Calu3 (cell line): ENCODE measurements at regions not wholly inside any gene's neighbourhood (a gene's known extent, or its start where the extent isn't known, plus 50 kb on each side); places are given as distances from the start of the nearest gene placed in this dataset.

ENCODE experiments used
- BruUV-seq: library from RNA; stranded (reverse); fragments of 400-500 nt; replicated peaks from 2 replicates; lab custom pipeline; 2021; lab: Mats Ljungman, UMichigan
- CTCF ChIA-PET: fragments of 300-600 bp; sonication (Branson Sonifier 250); formaldehyde crosslinking; loops from one replicate; lab custom pipeline; 2022; ENCODE audit warnings: antibody characterized with exemption; lab: Charles Lee
- DNase-seq: peaks from one replicate; pipeline ENCODE4 v3.0.0; 2022
- H3K27ac Mint-ChIP-seq: one replicate; pipeline ENCODE4 v1.8.0; 2022; ENCODE audit warnings: mixed read lengths; ENCODE audit not compliant: unreplicated experiment
- H3K27me3 Mint-ChIP-seq: one replicate; pipeline ENCODE4 v1.8.0; 2022; ENCODE audit warnings: mixed read lengths; ENCODE audit not compliant: unreplicated experiment
- H3K36me3 Mint-ChIP-seq: one replicate; pipeline ENCODE4 v1.8.0; 2022; ENCODE audit warnings: mild to moderate bottlenecking, moderate library complexity, mixed read lengths; ENCODE audit not compliant: insufficient read depth, unreplicated experiment
- H3K4me1 Mint-ChIP-seq: one replicate; pipeline ENCODE4 v1.8.0; 2022; ENCODE audit warnings: mild to moderate bottlenecking, low read depth, mixed read lengths; ENCODE audit not compliant: unreplicated experiment
- H3K4me3 Mint-ChIP-seq: one replicate; pipeline ENCODE4 v1.8.0; 2022; ENCODE audit warnings: mild to moderate bottlenecking, low read depth, moderate library complexity, mixed read lengths; ENCODE audit not compliant: unreplicated experiment
- H3K9me3 Mint-ChIP-seq: one replicate; pipeline ENCODE4 v1.8.0; 2022; ENCODE audit warnings: low read depth, mixed read lengths; ENCODE audit not compliant: unreplicated experiment
- intact Hi-C: fragments of 100-400 bp; cut with micrococcal nuclease; formaldehyde crosslinking; loops from one replicate; pipeline ENCODE4 v1.10.0; 2022; ENCODE audit not compliant: unreplicated experiment
- TF ChIP-seq, protein P1 (sequence below): fragments of 200-600 bp; IDR thresholded peaks from one replicate; pipeline ENCODE4 v1.8.0; 2022; ENCODE audit warnings: antibody characterized with exemption; ENCODE audit not compliant: unreplicated experiment

DNA sequence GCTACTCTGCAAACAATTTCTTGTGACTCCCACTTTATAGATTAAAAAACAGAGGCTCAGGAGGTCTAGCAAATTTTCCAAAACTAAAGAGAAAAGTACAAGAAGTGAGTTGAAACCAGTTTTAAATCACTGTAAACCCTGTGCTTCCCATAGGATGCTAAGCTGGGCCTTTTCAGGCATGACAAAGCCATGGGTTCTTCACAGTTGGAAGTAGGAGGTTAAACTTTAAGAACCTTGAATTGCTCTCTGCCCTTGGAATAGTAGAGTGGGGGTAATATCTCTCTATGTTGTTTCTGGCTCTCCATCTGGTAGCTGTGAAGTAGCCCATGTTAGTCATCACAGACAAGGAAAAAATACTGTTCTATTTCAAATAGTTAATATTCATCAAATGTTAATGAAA, 193.6 kb upstream of the SATB1 start:
- no peaks in the 10 kb centered on the region for H3K27me3 Mint-ChIP-seq
- CTCF ChIA-PET, result no interaction called here
- no peak for DNase-seq
- H3K4me1 Mint-ChIP-seq, result peaks cover 10% of the 10 kb centered on the region
- H3K9me3 Mint-ChIP-seq, result no peaks in the 10 kb centered on the region
- no peak overlapping the region for H3K4me3 Mint-ChIP-seq
- intact Hi-C loops, result no loop called here
- H3K27ac Mint-ChIP-seq, result no peak overlapping the region
- no peaks in the 10 kb centered on the region for H3K36me3 Mint-ChIP-seq
- TF ChIP-seq, protein P1, sequence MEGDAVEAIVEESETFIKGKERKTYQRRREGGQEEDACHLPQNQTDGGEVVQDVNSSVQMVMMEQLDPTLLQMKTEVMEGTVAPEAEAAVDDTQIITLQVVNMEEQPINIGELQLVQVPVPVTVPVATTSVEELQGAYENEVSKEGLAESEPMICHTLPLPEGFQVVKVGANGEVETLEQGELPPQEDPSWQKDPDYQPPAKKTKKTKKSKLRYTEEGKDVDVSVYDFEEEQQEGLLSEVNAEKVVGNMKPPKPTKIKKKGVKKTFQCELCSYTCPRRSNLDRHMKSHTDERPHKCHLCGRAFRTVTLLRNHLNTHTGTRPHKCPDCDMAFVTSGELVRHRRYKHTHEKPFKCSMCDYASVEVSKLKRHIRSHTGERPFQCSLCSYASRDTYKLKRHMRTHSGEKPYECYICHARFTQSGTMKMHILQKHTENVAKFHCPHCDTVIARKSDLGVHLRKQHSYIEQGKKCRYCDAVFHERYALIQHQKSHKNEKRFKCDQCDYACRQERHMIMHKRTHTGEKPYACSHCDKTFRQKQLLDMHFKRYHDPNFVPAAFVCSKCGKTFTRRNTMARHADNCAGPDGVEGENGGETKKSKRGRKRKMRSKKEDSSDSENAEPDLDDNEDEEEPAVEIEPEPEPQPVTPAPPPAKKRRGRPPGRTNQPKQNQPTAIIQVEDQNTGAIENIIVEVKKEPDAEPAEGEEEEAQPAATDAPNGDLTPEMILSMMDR, result no peak
- BruUV-seq, result no TSS peak

DNA sequence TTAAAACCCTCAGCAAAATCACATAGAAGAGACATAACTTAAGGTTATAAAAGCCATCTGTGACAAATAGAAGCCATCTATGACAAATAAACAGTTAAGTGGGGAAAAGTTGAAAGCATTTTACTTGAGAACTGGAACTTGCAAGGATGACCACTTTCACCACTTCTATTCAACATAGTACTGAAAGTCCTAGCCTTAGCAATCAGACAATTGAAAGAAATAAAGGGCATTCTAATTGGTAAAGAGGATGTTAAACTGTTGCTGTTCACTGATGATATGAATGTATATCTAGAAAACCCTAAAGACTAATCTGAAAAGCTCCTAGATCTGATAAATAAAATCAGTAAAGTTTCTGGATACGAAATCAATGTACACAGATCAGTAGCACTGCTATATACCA, 186.9 kb upstream of the SATB1 start:
- H3K27ac Mint-ChIP-seq, result no peak overlapping the region
- no peak for DNase-seq
- no peaks in the 10 kb centered on the region for H3K4me1 Mint-ChIP-seq
- TF ChIP-seq, protein P1, result no peak
- H3K4me3 Mint-ChIP-seq, result no peak overlapping the region
- BruUV-seq, result no TSS peak
- H3K27me3 Mint-ChIP-seq, result no peaks in the 10 kb centered on the region
- peaks cover 5% of the 10 kb centered on the region for H3K9me3 Mint-ChIP-seq
- intact Hi-C loops, result no loop called here
- no peaks in the 10 kb centered on the region for H3K36me3 Mint-ChIP-seq
- CTCF ChIA-PET, result no interaction called here

DNA sequence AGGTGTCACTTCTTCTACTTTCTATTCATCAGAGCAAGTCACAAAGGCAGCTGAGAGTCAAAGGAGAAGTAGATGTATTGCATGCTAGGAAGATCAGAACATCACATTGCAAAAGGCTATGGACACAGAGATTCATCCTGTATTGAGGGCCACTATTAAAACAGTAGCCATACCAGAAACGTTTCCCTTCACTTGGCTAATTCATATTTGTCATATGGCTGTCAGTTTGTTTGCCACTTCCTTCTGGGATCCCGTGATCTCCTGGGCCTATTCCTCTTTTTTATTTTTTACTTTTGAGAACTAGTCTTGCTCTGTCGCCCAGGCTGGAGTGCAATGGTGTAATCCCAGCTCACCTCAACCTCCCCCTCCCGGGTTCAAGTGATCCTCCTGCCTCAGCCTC, 184.0 kb upstream of the SATB1 start:
- Mint-ChIP-seq H3K4me1 (no peaks in the 10 kb centered on the region), H3K36me3 (no peaks in the 10 kb centered on the region), H3K9me3 (peaks cover 5% of the 10 kb centered on the region), H3K27me3 (no peaks in the 10 kb centered on the region), H3K27ac (no peak overlapping the region), H3K4me3 (no peak overlapping the region)
- DNase-seq, result no peak
- CTCF ChIA-PET, result no interaction called here
- intact Hi-C loops, result no loop called here
- no TSS peak for BruUV-seq
- TF ChIP-seq, protein P1, result no peak

DNA sequence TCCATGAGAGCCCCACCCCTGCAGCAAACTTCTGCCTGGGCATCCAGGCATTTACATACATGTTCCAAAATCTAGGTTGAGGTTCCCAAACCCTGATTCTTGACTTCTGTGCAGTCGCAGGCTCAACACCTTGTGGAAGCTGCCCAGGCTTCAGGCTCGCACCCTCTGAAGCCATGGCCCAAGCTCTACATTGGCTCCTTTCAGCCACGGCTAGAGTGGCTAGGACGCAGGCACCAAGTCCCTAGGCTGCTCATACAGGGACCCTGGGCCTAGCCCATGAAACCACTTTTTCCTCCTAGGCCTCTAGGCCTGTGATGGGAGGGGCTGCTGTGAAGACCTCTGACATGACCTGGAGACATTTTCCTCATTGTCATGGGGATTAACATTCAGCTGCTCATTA, 172.8 kb upstream of the SATB1 start:
- no peak overlapping the region for H3K27ac Mint-ChIP-seq
- BruUV-seq, result no TSS peak
- TF ChIP-seq, protein P1, result no peak
- H3K9me3 Mint-ChIP-seq, result peaks cover 11% of the 10 kb centered on the region
- CTCF ChIA-PET, result no interaction called here
- no peaks in the 10 kb centered on the region for H3K27me3 Mint-ChIP-seq
- H3K4me3 Mint-ChIP-seq, result no peak overlapping the region
- no peak for DNase-seq
- no peaks in the 10 kb centered on the region for H3K4me1 Mint-ChIP-seq
- H3K36me3 Mint-ChIP-seq, result no peaks in the 10 kb centered on the region
- intact Hi-C loops, result no loop called here

DNA sequence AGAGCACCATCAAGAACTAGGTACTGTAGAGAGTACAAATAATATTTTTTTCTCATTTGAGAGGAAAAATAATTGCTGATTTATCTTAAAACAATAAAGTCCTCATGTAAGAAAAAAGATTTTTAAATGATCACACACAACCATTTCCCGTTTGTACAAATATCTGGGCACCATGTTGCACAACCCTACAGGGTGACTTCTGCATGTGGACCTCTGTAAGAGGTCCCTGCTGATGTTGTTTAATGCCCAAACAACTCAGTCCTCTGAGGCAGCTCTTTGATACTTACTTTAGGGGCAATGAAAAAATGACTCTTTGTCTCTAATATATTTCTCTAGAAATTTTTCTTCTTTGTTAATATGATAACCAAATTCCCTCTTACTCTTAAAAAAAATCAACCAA, 168.1 kb upstream of the SATB1 start:
- Mint-ChIP-seq H3K9me3 (peaks cover 3% of the 10 kb centered on the region), H3K27me3 (no peaks in the 10 kb centered on the region), H3K4me3 (no peak overlapping the region), H3K4me1 (no peaks in the 10 kb centered on the region), H3K36me3 (no peaks in the 10 kb centered on the region), H3K27ac (no peak overlapping the region)
- BruUV-seq, result no TSS peak
- TF ChIP-seq, protein P1, result no peak
- DNase-seq, result no peak
- intact Hi-C loops, result no loop called here
- CTCF ChIA-PET, result no interaction called here
